ENCODE measurements at regions not wholly inside any gene's neighbourhood (a gene's known extent, or its start where the extent isn't known, plus 50 kb on each side); places are given as distances from the start of the nearest gene placed in this dataset.

GRCh38 chr13:75225288-75226032 lies 256.5 kb downstream of the TBC1D4 start:
- Mint-ChIP-seq H3K27me3 (ENCODE audit: insufficient read depth, low read depth, poor library complexity) (no peaks in the 10 kb centered on the region), H3K4me3 (no peak overlapping the region), H3K4me1 (no peaks in the 10 kb centered on the region; the same call in 2 of the 3 replicates), H3K27ac (no peak overlapping the region), H3K9me3 (no peaks in the 10 kb centered on the region), H3K36me3 (ENCODE audit: low read depth) (no peaks in the 10 kb centered on the region)
- no peaks in the 10 kb centered on the region for H3K36me3 ChIP-seq (ENCODE audit: insufficient read depth)
- DNase-seq (ENCODE audit: low spot score) (no peak), ATAC-seq (no peak)
- TF ChIP-seq CTCF (conservative IDR thresholded peaks at IDR 0.05; ENCODE audit: low read depth in 2 of 2) (no peak), ZNF331 (CRISPR knock-in tag; IDR thresholded peaks at IDR 0.05; ENCODE audit: low read depth) (no peak), REST (IDR thresholded peaks at IDR 0.05; ENCODE audit: unreplicated experiment) (no peak), JUNB (IDR thresholded peaks at IDR 0.05; ENCODE audit: unreplicated experiment) (no peak), EZH2 (IDR thresholded peaks at IDR 0.05; ENCODE audit: low read depth, unreplicated experiment) (no peak), ETS1 (IDR thresholded peaks at IDR 0.05) (no peak), CREB1 (CRISPR knock-in tag; IDR thresholded peaks at IDR 0.05; ENCODE audit: low read depth) (no peak), EZH2phosphoT487 (IDR thresholded peaks at IDR 0.05; ENCODE audit: unreplicated experiment) (no peak), STAT1 (IDR thresholded peaks at IDR 0.05; ENCODE audit: unreplicated experiment) (no peak), NANOG (IDR thresholded peaks at IDR 0.05; ENCODE audit: borderline replicate concordance) (no peak), ZNF462 (CRISPR knock-in tag; IDR thresholded peaks at IDR 0.05) (no peak), POLR2AphosphoS5 (IDR thresholded peaks at IDR 0.05; ENCODE audit: low read depth) (no peak), ZNF114 (CRISPR knock-in tag; IDR thresholded peaks at IDR 0.05) (no peak)
- H4K20me1 ChIP-seq (replicated peaks; ENCODE audit: insufficient read depth) = no peaks in the 10 kb centered on the region
- H3K4me1 ChIP-seq (ENCODE audit: insufficient read depth) = no peaks in the 10 kb centered on the region
- H3K79me2 ChIP-seq (replicated peaks; ENCODE audit: insufficient read depth) = no peaks in the 10 kb centered on the region
- peak overlapping the region; percentile 38; the same call in 1 of the 2 replicates for H2AFZ ChIP-seq
- H3F3A ChIP-seq (replicated peaks; ENCODE audit: low read depth) = no peaks in the 10 kb centered on the region
- H3K9me2 ChIP-seq (ENCODE audit: insufficient read depth) = no peaks in the 10 kb centered on the region
- H3K27ac ChIP-seq (ENCODE audit: low read depth) = no peak overlapping the region
- H3K4me2 ChIP-seq = no peak overlapping the region
- H3K4me3 ChIP-seq = no peak overlapping the region
- H3K27me3 ChIP-seq (ENCODE audit: insufficient read depth) = no peaks in the 10 kb centered on the region
